ENCODE measurements at regions not wholly inside any gene's neighbourhood (a gene's known extent, or its start where the extent isn't known, plus 50 kb on each side); places are given as distances from the start of the nearest gene placed in this dataset.

GRCh38 chr9:32837551-32838058, 54.3 kb downstream of the TMEM215 start:
- DNase-seq (ENCODE audit: low spot score), result no peak
- intact Hi-C loops (cut with DNase I), result loop anchor here in 1 of 2 donors (1.0 kb wide), 1 partner anchor 26 kb away; no protein-coding TSS in a partner anchor

GRCh38 chr9:32839013-32839885, 55.9 kb downstream of the TMEM215 start:
- intact Hi-C loops (cut with DNase I), result no loop called here
- DNase-seq (ENCODE audit: low spot score), result no peak

- DNase-seq (ENCODE audit: low spot score), result no peak
Observed at GRCh38 chr9:32841314-32841713, 58.0 kb downstream of the TMEM215 start.

GRCh38 chr9:32843295-32843694, 60.0 kb downstream of the TMEM215 start:
- intact Hi-C loops (cut with DNase I), result no loop called here
- no peak for DNase-seq (ENCODE audit: low spot score)

More at GRCh38 chr9:32841314-32841713, 58.0 kb downstream of the TMEM215 start:
- intact Hi-C loops (cut with DNase I), result no loop called here

- intact Hi-C loops (cut with DNase I), result no loop called here
- no peak for DNase-seq (ENCODE audit: low spot score)
Observed at GRCh38 chr9:32844259-32844658, 60.9 kb downstream of the TMEM215 start.

- DNase-seq (ENCODE audit: low spot score), result no peak
- intact Hi-C loops (cut with DNase I), result no loop called here
Observed at GRCh38 chr9:32854271-32854670, 70.9 kb downstream of the TMEM215 start.

- no peak for DNase-seq (ENCODE audit: low spot score)
Observed at GRCh38 chr9:32855752-32856151, 72.4 kb downstream of the TMEM215 start.

GRCh38 chr9:32863291-32863690, 80.0 kb downstream of the TMEM215 start:
- intact Hi-C loops (cut with DNase I), result loop anchor here in 1 of 2 donors (2.0 kb wide), 1 partner anchor 20 kb away; no protein-coding TSS in a partner anchor
- DNase-seq (ENCODE audit: low spot score), result no peak

More at GRCh38 chr9:32855752-32856151, 72.4 kb downstream of the TMEM215 start:
- intact Hi-C loops (cut with DNase I), result no loop called here

- intact Hi-C loops (cut with DNase I), result no loop called here
- no peak for DNase-seq (ENCODE audit: low spot score)
Observed at GRCh38 chr9:32864971-32865370, 81.6 kb downstream of the TMEM215 start.

- no peak for DNase-seq (ENCODE audit: low spot score)
- intact Hi-C loops (cut with DNase I), result no loop called here
Observed at GRCh38 chr9:32866273-32866672, 82.9 kb downstream of the TMEM215 start.

GRCh38 chr9:32867026-32867425, 83.7 kb downstream of the TMEM215 start:
- no peak for DNase-seq (ENCODE audit: low spot score)
- intact Hi-C loops (cut with DNase I), result no loop called here

- no peak for DNase-seq (ENCODE audit: low spot score)
- intact Hi-C loops (cut with DNase I), result no loop called here
Observed at GRCh38 chr9:32867601-32868204, 84.4 kb downstream of the TMEM215 start.

GRCh38 chr9:32869404-32869803, 86.1 kb downstream of the TMEM215 start:
- intact Hi-C loops (cut with DNase I), result no loop called here
- DNase-seq (ENCODE audit: low spot score), result no peak

- intact Hi-C loops (cut with DNase I), result no loop called here
- DNase-seq (ENCODE audit: low spot score), result no peak
Observed at GRCh38 chr9:32873131-32873530, 89.8 kb downstream of the TMEM215 start.

GRCh38 chr9:32873553-32873952, 90.2 kb downstream of the TMEM215 start:
- intact Hi-C loops (cut with DNase I), result no loop called here

GRCh38 chr9:32875242-32875641, 91.9 kb downstream of the TMEM215 start:
- DNase-seq (ENCODE audit: low spot score), result no peak
- intact Hi-C loops (cut with DNase I), result no loop called here

More at GRCh38 chr9:32873553-32873952, 90.2 kb downstream of the TMEM215 start:
- DNase-seq (ENCODE audit: low spot score), result no peak

GRCh38 chr9:32875748-32876147, 92.4 kb downstream of the TMEM215 start:
- intact Hi-C loops (cut with DNase I), result no loop called here
- no peak for DNase-seq (ENCODE audit: low spot score)

GRCh38 chr9:32877103-32877502, 93.8 kb downstream of the TMEM215 start:
- no peak for DNase-seq (ENCODE audit: low spot score)
- intact Hi-C loops (cut with DNase I), result no loop called here

- no peak for DNase-seq (ENCODE audit: low spot score)
- intact Hi-C loops (cut with DNase I), result no loop called here
Observed at GRCh38 chr9:32877639-32878217, 94.4 kb downstream of the TMEM215 start.

GRCh38 chr9:32879335-32879734, 96.0 kb downstream of the TMEM215 start:
- no peak for DNase-seq (ENCODE audit: low spot score)
- intact Hi-C loops (cut with DNase I), result no loop called here

All from posterior vena cava (tissue), 2 donors.